ENCODE measurements at regions not wholly inside any gene's neighbourhood (a gene's known extent, or its start where the extent isn't known, plus 50 kb on each side); places are given as distances from the start of the nearest gene placed in this dataset.
"Not testable (repeated sequence)": the region's sequence is repeated elsewhere in the genome, so short reads cannot be mapped to it uniquely, and the experiment has no call there.

GRCh38 chr9:64130325-64130724 is 1154.7 kb downstream of the FOXD4L5 start:
- DNase-seq: not testable (repeated sequence)

- no peak for DNase-seq
Observed at GRCh38 chr9:64128572-64128971, 1156.4 kb downstream of the FOXD4L5 start.

DNA sequence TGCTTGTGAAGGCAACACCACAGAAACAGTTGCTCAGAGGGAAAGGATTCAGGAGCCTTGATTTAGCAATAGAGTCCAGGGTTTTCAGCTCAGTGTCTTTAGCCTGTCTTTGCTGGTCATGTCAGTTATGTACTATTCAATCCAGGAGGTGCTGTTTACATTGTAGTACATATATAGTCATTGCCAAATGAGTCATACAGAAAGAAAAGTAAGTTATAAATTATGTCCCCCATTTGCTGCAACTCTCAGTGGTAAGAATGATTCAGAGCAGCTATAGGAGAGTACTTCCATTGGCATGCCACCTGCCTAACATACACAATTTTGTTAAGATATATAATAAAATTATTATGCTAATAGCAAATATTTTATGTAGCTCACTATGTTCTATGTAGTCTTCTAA is 1163.4 kb downstream of the FOXD4L5 start:
- not testable (repeated sequence) for DNase-seq

- DNase-seq: not testable (repeated sequence)
Observed at GRCh38 chr9:64117329-64117728, 1167.7 kb downstream of the FOXD4L5 start.

DNA sequence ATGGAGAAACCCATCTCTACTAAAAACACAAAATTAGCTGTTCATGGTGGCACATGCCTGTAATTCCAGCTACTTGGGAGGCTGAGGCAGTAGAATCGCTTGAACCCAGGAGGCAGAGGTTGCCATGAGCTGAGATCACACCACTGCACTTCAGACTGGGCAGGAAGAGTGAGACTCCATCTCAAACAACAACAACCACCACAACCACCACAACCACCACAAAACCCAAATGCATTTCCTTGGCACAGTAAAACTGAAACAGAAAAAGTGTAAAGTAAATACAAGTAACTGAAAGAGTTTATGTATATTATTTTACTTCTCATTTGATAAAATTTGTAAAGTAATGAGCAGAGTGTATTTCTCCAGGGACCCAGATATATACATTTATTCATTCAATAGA is 1177.1 kb downstream of the FOXD4L5 start:
- DNase-seq: not testable (repeated sequence)

- DNase-seq: not testable (repeated sequence)
Observed at GRCh38 chr9:64107211-64107610, 1177.8 kb downstream of the FOXD4L5 start.

DNA sequence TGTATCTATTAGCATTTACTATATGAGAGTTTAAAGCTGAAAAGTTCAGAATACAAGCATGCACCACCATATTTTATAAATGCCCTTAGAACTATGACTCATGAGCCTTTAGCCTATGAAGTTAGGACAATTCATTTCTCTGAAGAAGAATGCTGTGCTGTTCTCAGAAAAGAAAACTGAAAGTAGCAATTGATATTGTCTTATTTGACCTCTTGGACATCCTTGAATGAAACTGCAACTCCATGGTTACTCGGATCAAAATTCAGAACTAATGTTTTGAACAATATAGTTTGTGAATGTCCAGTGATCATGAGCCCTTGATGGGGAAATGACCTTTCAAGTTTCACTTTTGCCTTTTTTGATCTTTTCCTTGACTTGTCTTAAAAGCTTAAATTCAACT is 1179.8 kb downstream of the FOXD4L5 start:
- not testable (repeated sequence) for DNase-seq

GRCh38 chr9:64101504-64101903 is 1183.5 kb downstream of the FOXD4L5 start:
- DNase-seq: not testable (repeated sequence)

DNA sequence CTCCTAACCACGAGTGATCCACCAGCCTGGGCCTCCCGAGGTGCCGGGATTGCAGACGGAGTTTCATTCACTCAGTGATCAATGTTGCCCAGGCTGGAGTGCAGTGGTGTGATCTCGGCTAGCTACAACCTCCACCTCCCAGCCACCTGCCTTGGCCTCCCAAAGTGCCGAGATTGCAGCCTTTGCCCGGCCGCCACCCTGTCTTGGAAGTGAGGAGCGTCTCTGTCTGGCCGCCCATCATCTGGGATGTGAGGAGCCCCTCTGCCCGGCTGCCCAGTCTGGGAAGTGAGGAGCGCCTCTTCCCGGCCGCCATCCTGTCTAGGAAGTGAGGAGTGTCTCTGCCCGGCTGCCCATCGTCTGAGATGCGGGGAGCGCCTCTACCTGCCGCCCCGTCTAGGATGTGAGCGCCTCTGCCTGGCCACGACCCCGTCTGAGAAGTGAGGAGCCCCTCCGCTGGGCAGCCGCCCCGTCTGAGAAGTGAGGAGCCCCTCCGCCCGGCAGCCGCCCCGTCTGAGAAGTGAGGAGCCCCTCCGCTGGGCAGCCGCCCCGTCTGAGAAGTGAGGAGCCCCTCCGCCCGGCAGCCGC is 1184.3 kb downstream of the FOXD4L5 start:
- peak; percentile 0 for DNase-seq

- not testable (repeated sequence) for DNase-seq
Observed at GRCh38 chr9:64085998-64086397, 1199.0 kb downstream of the FOXD4L5 start.

GRCh38 chr9:64071358-64072253 is 1213.4 kb downstream of the FOXD4L5 start:
- peak; percentile 72 for DNase-seq

GRCh38 chr9:64070611-64071357 is 1214.2 kb downstream of the FOXD4L5 start:
- DNase-seq: not testable (repeated sequence)

DNA sequence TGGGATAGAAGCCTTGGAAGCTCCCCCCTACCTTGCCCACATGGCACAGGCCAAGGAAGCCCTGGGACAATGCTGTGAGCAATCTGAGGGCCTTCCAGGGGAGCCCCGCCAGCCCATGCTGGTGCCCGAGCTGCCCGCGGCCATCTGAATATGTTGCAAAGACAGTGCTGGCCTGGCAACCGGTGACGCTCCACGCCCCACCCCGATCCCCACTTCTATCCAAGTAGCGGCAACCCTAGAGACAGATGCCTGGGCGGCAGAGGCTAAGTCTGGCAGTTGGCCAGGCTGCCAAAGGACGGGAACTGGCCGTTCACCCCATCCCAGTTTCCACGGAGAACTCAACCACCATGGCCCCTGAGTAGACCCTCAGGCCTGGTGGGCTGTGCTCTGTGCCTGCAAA is 1214.9 kb downstream of the FOXD4L5 start:
- DNase-seq: not testable (repeated sequence)

DNA sequence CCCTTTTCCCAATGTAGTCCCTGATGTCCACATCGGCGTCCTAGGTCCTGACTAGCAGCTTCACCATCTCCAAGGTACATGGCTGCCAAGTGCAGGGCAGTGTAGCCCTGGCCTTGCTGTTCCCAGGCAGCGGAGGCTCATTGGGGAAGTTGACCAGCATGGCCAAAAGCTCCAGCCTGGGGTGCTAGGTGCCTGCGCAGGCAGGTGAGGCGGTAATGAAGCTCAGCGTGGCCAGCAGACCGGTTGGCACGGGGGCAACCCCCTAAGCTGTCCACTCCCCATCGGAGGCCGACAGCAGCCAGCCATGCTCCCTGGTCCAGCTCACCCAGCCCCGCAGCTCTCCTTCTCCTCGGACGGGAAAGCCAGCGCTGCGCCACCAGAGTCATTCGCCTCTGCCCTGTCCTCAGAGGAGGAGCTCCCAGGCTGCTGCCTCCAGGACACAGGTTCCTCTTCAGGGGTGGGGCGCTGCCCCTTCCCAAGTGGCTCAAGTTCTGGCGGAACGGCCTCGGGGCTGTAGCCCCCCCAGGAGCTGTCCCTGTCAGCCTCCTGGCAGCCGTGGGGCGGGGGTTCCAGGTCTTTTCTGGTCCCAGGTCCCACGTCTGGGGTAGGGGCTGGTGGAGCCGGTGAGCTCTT is 1218.2 kb downstream of the FOXD4L5 start:
- no peak for DNase-seq

- DNase-seq: no peak
Observed at GRCh38 chr9:64061013-64061627, 1223.9 kb downstream of the FOXD4L5 start.

GRCh38 chr9:64058070-64058469 is 1226.9 kb downstream of the FOXD4L5 start:
- DNase-seq: not testable (repeated sequence)

DNA sequence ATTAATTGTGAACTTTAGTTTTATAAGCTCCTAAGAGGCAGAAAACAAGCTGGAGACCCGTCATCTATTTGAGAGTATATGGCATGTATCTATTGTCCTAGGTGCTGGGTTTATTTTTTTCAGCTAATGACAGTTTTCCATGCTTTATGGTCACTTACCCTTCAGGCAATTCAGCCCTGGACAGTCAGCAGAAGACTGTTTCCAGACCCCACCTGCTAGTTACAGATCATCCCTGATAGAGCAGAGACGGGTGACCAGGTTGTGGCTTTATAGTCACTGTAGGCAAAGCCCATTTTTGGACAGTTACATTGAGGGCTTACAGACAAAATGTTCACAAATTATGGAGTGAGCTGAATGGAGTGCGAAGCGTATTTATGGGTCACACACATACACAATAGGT is 1227.5 kb downstream of the FOXD4L5 start:
- DNase-seq: no peak

DNA sequence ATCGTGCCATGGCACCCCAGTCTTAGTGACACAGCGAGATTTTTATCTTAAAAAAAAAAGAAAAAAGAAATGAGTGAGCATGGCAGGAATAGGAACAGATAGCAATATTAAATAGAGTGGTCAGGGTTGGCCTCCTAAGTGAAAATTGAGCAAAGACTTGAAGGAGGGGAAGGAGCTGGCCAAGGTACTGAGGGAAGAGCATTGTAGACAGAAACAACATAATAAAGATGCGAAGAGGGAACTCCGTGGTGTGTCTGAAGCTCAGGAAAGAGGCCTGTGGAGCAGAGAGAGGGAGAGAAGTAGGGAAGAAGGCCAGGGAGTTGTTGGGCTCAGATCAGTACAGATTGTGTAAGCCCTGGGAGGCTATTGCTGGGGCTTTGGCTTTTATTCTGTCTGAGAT is 1256.1 kb downstream of the FOXD4L5 start:
- not testable (repeated sequence) for DNase-seq

DNA sequence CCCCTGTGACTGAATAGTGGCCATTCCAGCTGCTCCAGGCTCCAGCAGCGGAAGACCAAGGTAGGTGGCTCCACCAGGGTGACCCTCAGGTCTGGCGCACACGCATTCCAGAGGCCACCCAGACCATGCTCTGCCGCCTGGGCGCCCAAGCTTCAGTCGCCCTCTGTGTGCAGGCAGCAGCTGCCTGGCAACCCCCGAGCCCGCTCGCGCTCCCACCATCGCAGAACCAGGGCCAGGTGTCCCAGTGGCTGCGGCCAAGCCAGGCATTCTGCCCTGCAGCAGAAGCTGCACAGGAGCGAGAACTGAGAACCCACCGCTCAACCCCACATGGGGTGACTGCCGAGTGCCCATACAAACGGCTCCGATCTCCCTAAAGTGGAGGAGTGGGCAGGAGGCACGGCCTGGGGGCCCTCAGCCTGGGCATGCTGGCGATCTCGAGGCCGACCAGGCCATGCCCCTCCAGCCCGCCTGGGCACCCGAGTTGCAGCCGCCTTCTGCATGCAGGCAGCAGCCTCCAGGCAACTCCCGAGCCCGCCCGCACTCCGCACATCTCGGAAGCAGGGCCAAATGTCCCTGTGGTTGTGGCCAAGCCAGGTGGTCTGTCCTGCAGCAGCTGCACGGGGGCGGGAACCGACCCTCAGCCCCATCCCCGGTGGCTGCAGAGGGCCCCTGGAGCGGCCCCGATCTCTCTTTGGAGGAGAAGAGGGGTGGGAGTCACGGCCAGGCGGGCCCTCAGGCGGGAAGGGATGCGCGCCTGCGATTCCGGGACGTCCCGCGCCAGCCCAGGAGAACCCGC is 1264.1 kb downstream of the FOXD4L5 start:
- DNase-seq: not testable (repeated sequence)

DNA sequence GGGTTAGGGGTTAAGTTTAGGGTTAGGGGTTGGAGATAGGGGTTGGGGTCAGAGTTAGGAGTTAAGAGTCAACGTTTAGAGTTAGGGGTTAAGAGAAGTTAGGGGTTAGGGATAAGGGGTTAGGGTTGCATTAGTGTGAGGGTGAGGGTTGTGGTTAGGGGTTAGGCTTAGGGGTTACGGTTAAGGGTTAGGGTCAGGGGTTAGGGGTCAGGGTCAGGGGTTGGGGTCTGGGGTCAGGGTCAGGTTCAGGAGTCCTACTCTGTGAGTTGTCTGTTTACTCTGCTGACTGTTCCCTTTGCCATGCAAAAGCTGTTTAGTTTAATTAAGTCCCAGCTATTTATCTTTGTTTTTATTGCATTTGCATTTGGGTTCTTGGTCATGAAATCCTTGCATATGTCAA is 1267.3 kb downstream of the FOXD4L5 start:
- DNase-seq: not testable (repeated sequence)

DNA sequence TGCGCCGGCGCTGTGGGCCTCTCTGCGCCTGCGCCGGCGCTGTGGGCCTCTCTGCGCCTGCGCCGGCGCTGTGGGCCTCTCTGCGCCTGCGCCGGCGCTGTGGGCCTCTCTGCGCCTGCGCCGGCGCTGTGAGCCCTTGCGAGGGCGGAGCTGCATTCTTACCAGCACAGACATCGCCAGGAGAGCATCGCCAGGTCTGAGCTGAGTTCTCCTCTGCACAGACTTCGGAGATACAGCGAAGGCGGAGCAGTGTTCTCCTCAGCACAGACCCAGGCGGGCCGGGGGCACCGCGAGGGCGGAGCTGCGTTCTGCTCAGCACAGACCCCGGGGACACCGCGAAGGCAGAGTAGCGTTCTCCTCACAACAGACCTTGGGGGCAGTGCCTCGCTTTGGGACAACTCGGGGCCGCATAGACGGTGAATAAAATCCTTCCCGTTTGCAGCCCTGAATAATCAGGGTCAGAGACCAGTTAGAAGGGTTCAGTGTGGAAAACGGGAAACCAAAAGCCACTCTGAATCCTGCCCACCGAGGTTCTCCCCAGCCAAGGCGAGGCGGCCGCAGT is 1268.1 kb downstream of the FOXD4L5 start:
- DNase-seq: not testable (repeated sequence)

All from DMS53 (cell line).